Liver (tissue), 7 donors: ENCODE measurements at regions not wholly inside any gene's neighbourhood (a gene's known extent, or its start where the extent isn't known, plus 50 kb on each side); places are given as distances from the start of the nearest gene placed in this dataset.

Experiments used
- DNase-seq: peaks from one replicate; pipeline ENCODE4 v3.0.0-alpha.2; 2017; ENCODE audit warnings: low spot score
- H3K27ac ChIP-seq, 2 donors: one replicate each; pipeline ENCODE4 v1.7.0; 2013; ENCODE audit warnings: inconsistent platforms in 2 of 2, low read length in 2 of 2, control low read depth in 1 of 2, low read depth in 1 of 2, mild to moderate bottlenecking in 1 of 2
- H3K27me3 ChIP-seq, 4 donors: one replicate each; pipeline versions ENCODE4 v1.6.1 to v1.7.0; 2013; ENCODE audit warnings: low read length in 3 of 4, inconsistent platforms in 1 of 4, mild to moderate bottlenecking in 1 of 4, moderate library complexity in 1 of 4; ENCODE audit not compliant: control insufficient read depth in 4 of 4, insufficient read depth in 4 of 4
- H3K36me3 ChIP-seq, 4 donors: one replicate each; pipeline versions ENCODE4 v1.6.1 to v1.7.0; 2013; ENCODE audit warnings: low read length in 3 of 4, mild to moderate bottlenecking in 3 of 4, low read depth in 1 of 4, moderate library complexity in 1 of 4; ENCODE audit not compliant: control insufficient read depth in 4 of 4, insufficient read depth in 3 of 4
- H3K4me1 ChIP-seq, 4 donors: one replicate each; pipeline versions ENCODE4 v1.6.1 to v1.7.0; 2013; ENCODE audit warnings: low read length in 3 of 4, mild to moderate bottlenecking in 3 of 4, moderate library complexity in 1 of 4; ENCODE audit not compliant: control insufficient read depth in 4 of 4, insufficient read depth in 4 of 4
- H3K4me3 ChIP-seq, 3 donors: one replicate each; pipeline versions ENCODE4 v1.6.1 to v1.7.0; 2013; ENCODE audit warnings: low read length in 3 of 3, control low read depth in 1 of 3, low read depth in 1 of 3, mild to moderate bottlenecking in 1 of 3
- H3K9ac ChIP-seq, 2 donors: one replicate each; pipeline ENCODE4 v1.7.0; 2013; ENCODE audit warnings: low read length in 2 of 2, mild to moderate bottlenecking in 2 of 2, moderate library complexity in 2 of 2, control low read depth in 1 of 2, low read depth in 1 of 2
- H3K9me3 ChIP-seq, 4 donors: one replicate each; pipeline versions ENCODE4 v1.6.1 to v1.7.0; 2013; ENCODE audit warnings: low read length in 3 of 4; ENCODE audit not compliant: control insufficient read depth in 4 of 4
- ATF3 ChIP-seq: IDR thresholded peaks from 2 replicates; pipeline ENCODE4 v1.6.1; 2016; ENCODE audit warnings: antibody characterized with exemption
- FOXA1 ChIP-seq: IDR thresholded peaks from 2 replicates; pipeline ENCODE4 v1.6.1; 2016; ENCODE audit warnings: antibody characterized with exemption
- GABPA ChIP-seq, 2 donors: IDR thresholded peaks in 1 of 2; conservative IDR thresholded peaks in 1 of 2; 2 replicates each; pipeline ENCODE4 v1.6.1; 2016; ENCODE audit warnings: antibody characterized with exemption in 2 of 2, mild to moderate bottlenecking in 1 of 2, moderate library complexity in 1 of 2
- HNF4A ChIP-seq, 2 donors: conservative IDR thresholded peaks; 2 replicates each; pipeline ENCODE4 v1.6.1; 2016; ENCODE audit warnings: antibody characterized with exemption in 2 of 2, mild to moderate bottlenecking in 2 of 2
- HNF4G ChIP-seq: IDR thresholded peaks from 2 replicates; pipeline ENCODE4 v1.6.1; 2016; ENCODE audit warnings: antibody characterized with exemption
- JUND ChIP-seq, 2 donors: IDR thresholded peaks; 2 replicates each; pipeline ENCODE4 v1.6.1; 2016; ENCODE audit warnings: antibody characterized with exemption in 2 of 2
- NR2F2 ChIP-seq: IDR thresholded peaks from 2 replicates; pipeline ENCODE4 v1.6.1; 2016; ENCODE audit warnings: antibody characterized with exemption
- RAD21 ChIP-seq, 2 donors: IDR thresholded peaks; 2 replicates each; pipeline ENCODE4 v1.6.1; 2016; ENCODE audit warnings: antibody characterized with exemption in 2 of 2, mild to moderate bottlenecking in 2 of 2
- REST ChIP-seq: IDR thresholded peaks from 2 replicates; pipeline ENCODE4 v1.6.1; 2016; ENCODE audit warnings: antibody characterized with exemption, mild to moderate bottlenecking
- SP1 ChIP-seq: IDR thresholded peaks from 2 replicates; pipeline ENCODE4 v1.6.1; 2018; ENCODE audit warnings: antibody characterized with exemption, mild to moderate bottlenecking
- TAF1 ChIP-seq: conservative IDR thresholded peaks from 2 replicates; pipeline ENCODE4 v1.6.1; 2016; ENCODE audit warnings: antibody characterized with exemption, mild to moderate bottlenecking
- YY1 ChIP-seq: IDR thresholded peaks from 2 replicates; pipeline ENCODE4 v1.6.1; 2016; ENCODE audit warnings: antibody characterized with exemption, mild to moderate bottlenecking
- ZBTB33 ChIP-seq: IDR thresholded peaks from 2 replicates; pipeline ENCODE4 v1.6.1; 2016; ENCODE audit warnings: antibody characterized with exemption
- WGBS: extraction: QIAGEN DNeasy Blood & Tissue Kit; methylation state at CpG from one replicate; pipeline ENCODE4 v1.1.7; 2013; 5-methylcytosine and 5-hydroxymethylcytosine counted together
- donor health status: healthy.
- donor health status: healthy.
- donor health status: healthy.
- donor health status: healthy.

GRCh38 chr5:142215915-142216681, 107.5 kb downstream of the NDFIP1 start:
- no peaks in the 10 kb centered on the region for H3K9me3 ChIP-seq
- no peak overlapping the region for H3K9ac ChIP-seq
- WGBS = 80% methylated on average over 14 of the region's 14 CpGs
- H3K27me3 ChIP-seq = no peaks in the 10 kb centered on the region
- no peaks in the 10 kb centered on the region for H3K36me3 ChIP-seq
- H3K27ac ChIP-seq = peak overlapping the region; percentile 28 to 60
- H3K4me1 ChIP-seq = peaks cover 0 to 5% (median 0%) of the 10 kb centered on the region in 4 donors
- DNase-seq = no peak
- H3K4me3 ChIP-seq = no peak overlapping the region
- TF ChIP-seq SP1 (no peak), TAF1 (no peak), ZBTB33 (no peak), JUND (IDR thresholded peaks at IDR 0.05) (peak in 1 of 2 donors; percentile 12), NR2F2 (no peak), HNF4G (no peak), ATF3 (no peak)

- DNase-seq = no peak
- 92% methylated on average over 2 of the region's 2 CpGs for WGBS
- H3K36me3 ChIP-seq = no peaks in the 10 kb centered on the region
These were observed 104.5 kb downstream of the NDFIP1 start for GRCh38 chr5:142213077-142213476.

More at GRCh38 chr5:142213077-142213476, 104.5 kb downstream of the NDFIP1 start:
- TF ChIP-seq FOXA1 (no peak), HNF4G (no peak), NR2F2 (no peak), RAD21 (IDR thresholded peaks at IDR 0.05) (no peak), HNF4A (conservative IDR thresholded peaks at IDR 0.05) (no peak), SP1 (no peak), REST (no peak), YY1 (no peak), ATF3 (no peak), TAF1 (no peak), GABPA (IDR thresholded peaks at IDR 0.05 in 1 of 2, conservative IDR thresholded peaks at IDR 0.05 in 1 of 2) (no peak)
- Histone ChIP-seq H3K9ac (no peak overlapping the region), H3K27ac (no peak overlapping the region), H3K9me3 (no peaks in the 10 kb centered on the region), H3K4me3 (no peak overlapping the region), H3K27me3 (no peaks in the 10 kb centered on the region), H3K4me1 (no peaks in the 10 kb centered on the region)
